Muscle layer of colon (tissue), 2 donors: ENCODE measurements at regions not wholly inside any gene's neighbourhood (a gene's known extent, or its start where the extent isn't known, plus 50 kb on each side); places are given as distances from the start of the nearest gene placed in this dataset.

ENCODE experiments used
- H3K27ac ChIP-seq: one replicate; pipeline ENCODE4 v1.7.0; 2013; ENCODE audit warnings: low read depth, mild to moderate bottlenecking, low read length, moderate library complexity
- H3K27me3 ChIP-seq, 2 donors: one replicate each; pipeline ENCODE4 v1.7.0; 2013; ENCODE audit warnings: low read length in 2 of 2, mild to moderate bottlenecking in 2 of 2; ENCODE audit not compliant: insufficient read depth in 2 of 2, control insufficient read depth in 1 of 2
- H3K36me3 ChIP-seq: one replicate; pipeline ENCODE4 v1.7.0; 2013; ENCODE audit warnings: mild to moderate bottlenecking, low read length; ENCODE audit not compliant: insufficient read depth
- H3K4me1 ChIP-seq: one replicate; pipeline ENCODE4 v1.7.0; 2013; ENCODE audit warnings: mild to moderate bottlenecking, low read length; ENCODE audit not compliant: insufficient read depth
- H3K4me3 ChIP-seq, 2 donors: one replicate each; pipeline ENCODE4 v1.7.0; 2013; ENCODE audit warnings: low read length in 2 of 2, low read depth in 1 of 2, mild to moderate bottlenecking in 1 of 2, moderate library complexity in 1 of 2
- H3K9ac ChIP-seq: one replicate; pipeline ENCODE4 v1.7.0; 2013; ENCODE audit warnings: low read length
- H3K9me3 ChIP-seq: one replicate; pipeline ENCODE4 v1.7.0; 2013; ENCODE audit warnings: mild to moderate bottlenecking, low read length
- donor health status: abdominal sarcoma.
- donor health status: Adenocarcinoma of cecum.

GRCh38 chr2:6652251-6652650 is 213.5 kb downstream of the CMPK2 start:
- no peak overlapping the region for H3K4me3 ChIP-seq
- peaks cover 4% of the 10 kb centered on the region for H3K4me1 ChIP-seq
- H3K36me3 ChIP-seq = no peaks in the 10 kb centered on the region
- H3K27ac ChIP-seq = no peak overlapping the region
- no peaks in the 10 kb centered on the region for H3K9me3 ChIP-seq
- no peak overlapping the region for H3K9ac ChIP-seq
- no peaks in the 10 kb centered on the region for H3K27me3 ChIP-seq

DNA sequence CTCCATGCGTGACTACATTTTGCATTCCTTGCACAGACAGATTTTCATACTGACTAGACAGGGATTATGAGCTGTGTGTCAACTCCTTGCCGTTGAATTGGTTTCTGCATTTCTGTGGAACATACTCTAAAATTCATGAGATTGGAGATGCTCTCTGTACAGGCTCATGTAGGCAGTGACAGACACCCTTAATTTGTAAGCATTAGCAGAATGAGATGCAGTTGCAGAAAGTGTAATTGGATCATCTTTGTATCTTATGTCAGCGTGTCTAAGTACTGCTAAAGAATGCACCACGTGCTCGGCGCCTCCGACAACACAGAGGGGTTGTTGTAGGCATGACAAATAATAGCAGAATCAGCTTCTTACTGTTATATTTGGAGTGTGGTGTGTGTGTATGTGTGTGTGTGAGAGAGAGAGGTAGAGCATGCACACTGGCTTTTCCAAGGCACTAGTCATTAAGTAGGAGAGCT is 212.4 kb downstream of the CMPK2 start:
- Histone ChIP-seq H3K27me3 (no peaks in the 10 kb centered on the region), H3K9me3 (no peaks in the 10 kb centered on the region), H3K4me1 (no peaks in the 10 kb centered on the region), H3K36me3 (no peaks in the 10 kb centered on the region), H3K9ac (no peak overlapping the region), H3K27ac (no peak overlapping the region), H3K4me3 (no peak overlapping the region)

- Histone ChIP-seq H3K4me1 (no peaks in the 10 kb centered on the region), H3K27me3 (no peaks in the 10 kb centered on the region), H3K4me3 (no peak overlapping the region), H3K27ac (no peak overlapping the region), H3K9ac (no peak overlapping the region), H3K36me3 (no peaks in the 10 kb centered on the region), H3K9me3 (no peaks in the 10 kb centered on the region)
Measured at GRCh38 chr2:6654279-6654678, 211.4 kb downstream of the CMPK2 start.

GRCh38 chr2:6656633-6657032 is 209.1 kb downstream of the CMPK2 start:
- H3K4me1 ChIP-seq = no peaks in the 10 kb centered on the region
- no peaks in the 10 kb centered on the region for H3K9me3 ChIP-seq
- no peak overlapping the region for H3K27ac ChIP-seq
- H3K4me3 ChIP-seq = no peak overlapping the region
- H3K9ac ChIP-seq = no peak overlapping the region
- no peaks in the 10 kb centered on the region for H3K36me3 ChIP-seq
- H3K27me3 ChIP-seq = no peaks in the 10 kb centered on the region

DNA sequence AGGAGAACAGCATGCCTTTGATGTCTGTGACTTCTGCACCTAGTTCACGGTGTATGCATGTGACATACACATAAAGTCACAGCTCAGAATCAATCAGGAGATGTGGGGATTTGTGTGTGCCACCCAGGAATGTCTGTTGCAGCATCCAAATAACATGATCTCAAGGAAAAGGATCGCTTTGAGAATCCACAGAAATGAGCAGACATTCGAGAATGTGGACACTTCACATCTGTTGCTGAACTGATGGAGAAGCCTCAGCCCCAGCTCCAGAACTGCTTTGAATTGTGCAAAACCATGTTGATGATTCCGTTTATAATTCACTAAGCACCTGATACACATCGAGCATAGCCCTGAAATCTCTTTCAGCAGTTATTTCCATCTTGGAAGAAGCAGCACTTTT is 208.6 kb downstream of the CMPK2 start:
- Histone ChIP-seq H3K9me3 (no peaks in the 10 kb centered on the region), H3K27me3 (no peaks in the 10 kb centered on the region), H3K4me3 (no peak overlapping the region), H3K4me1 (no peaks in the 10 kb centered on the region), H3K9ac (no peak overlapping the region), H3K27ac (no peak overlapping the region), H3K36me3 (no peaks in the 10 kb centered on the region)

DNA sequence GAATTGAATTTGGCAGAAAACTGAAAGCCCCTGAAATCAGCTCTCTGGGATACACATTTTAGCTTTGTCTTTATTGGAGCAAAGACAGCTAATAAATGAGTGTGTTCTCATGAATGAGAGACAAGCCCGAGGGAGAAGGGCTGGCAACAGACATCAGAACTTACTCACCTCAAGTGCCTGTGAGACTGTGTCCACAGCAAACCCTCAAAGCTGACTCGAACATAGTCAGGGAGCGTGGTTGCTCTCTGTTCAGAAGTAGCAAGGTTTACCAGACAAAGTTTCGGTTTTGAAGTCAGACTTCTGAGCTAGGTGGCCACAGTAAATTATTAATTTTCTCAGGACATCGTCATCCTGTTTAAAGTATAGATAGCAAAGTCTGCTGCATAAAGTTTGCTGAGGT is 207.9 kb downstream of the CMPK2 start:
- Histone ChIP-seq H3K27me3 (no peaks in the 10 kb centered on the region), H3K9me3 (no peaks in the 10 kb centered on the region), H3K4me1 (no peaks in the 10 kb centered on the region), H3K36me3 (no peaks in the 10 kb centered on the region), H3K27ac (no peak overlapping the region), H3K9ac (no peak overlapping the region), H3K4me3 (no peak overlapping the region)

DNA sequence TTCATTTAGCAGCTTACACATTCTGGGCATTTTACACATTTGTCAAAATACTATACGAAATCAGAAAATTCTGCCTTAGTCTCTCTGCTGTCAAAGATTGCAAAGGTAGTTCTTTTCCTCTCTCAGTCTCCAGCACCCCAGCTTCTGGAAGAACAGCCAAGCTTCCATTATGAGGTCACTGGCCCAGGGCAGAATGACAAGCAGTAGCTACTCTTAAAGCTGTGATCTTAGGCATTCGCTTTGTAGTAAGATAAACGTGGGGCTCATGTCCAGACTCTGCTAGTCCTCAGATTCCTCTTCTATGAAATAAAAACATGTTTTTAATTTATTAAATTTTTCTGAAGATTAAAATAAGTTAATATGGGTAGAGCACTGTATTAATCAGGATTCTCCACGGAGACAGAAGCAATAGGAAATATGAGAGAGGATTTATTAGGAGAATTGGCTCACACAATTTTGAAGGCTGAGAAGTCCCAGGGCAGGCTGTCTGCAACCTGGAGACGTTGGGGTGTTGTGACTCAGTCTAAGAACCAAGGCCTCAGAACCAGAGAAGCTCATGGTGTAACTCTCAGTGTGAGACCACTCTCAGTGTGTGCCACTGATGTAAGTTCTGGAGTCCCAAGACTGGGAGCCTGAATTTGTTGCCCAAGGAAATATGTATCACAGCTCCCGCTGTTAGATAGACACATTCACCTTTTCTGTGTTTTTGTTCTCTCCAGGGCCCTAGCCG is 201.2 kb downstream of the CMPK2 start:
- Histone ChIP-seq H3K36me3 (no peaks in the 10 kb centered on the region), H3K27me3 (no peaks in the 10 kb centered on the region), H3K27ac (no peak overlapping the region), H3K4me3 (no peak overlapping the region), H3K9ac (no peak overlapping the region), H3K4me1 (peaks cover 3% of the 10 kb centered on the region), H3K9me3 (no peaks in the 10 kb centered on the region)

DNA sequence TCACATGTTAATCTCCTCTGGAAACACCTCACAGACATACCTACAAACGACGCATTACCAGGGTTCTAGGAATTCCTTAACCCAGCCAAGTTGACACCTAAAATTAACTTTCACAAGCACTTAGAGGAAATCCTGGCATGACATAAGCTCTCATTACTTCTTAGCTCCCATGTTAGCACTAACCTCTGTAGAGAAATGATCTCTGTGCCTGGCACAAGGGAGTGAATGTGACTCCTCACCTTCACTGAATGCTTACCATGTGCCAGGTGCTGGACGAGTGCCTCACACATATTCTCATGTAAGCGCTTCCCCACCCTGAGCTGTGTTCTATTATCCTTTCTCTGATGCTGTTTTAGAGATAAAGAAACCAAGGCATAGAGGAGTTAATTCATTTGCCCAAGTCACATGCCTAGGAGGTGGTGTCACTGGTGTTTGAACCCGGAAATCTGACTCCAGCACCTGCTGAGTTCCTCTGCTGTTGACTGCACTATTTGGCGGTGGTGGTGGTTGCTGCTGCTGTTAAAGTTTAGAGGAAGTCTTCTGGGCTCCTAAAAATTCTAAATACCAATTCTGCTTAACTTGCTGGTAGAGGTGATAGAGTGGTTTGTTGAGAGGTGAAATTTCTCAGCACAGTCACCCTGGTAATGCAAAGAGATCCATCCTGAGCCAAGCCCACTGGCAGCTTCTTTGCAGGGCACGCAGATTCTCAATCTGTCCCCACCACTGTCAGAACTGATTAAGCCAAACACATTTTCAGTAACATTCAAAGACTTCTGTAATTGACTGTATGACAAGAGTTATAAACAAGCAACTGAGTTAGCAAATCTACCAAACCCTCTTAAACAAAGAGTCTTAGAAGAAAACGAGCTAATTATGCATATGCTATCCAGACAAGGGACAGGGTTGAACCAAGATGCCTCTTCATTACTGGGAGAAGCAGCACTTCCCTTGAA is 200.3 kb downstream of the CMPK2 start:
- Histone ChIP-seq H3K27me3 (no peaks in the 10 kb centered on the region), H3K4me3 (no peak overlapping the region), H3K4me1 (peaks cover 3% of the 10 kb centered on the region), H3K36me3 (no peaks in the 10 kb centered on the region), H3K9me3 (no peaks in the 10 kb centered on the region), H3K27ac (no peak overlapping the region), H3K9ac (no peak overlapping the region)

- H3K4me3 ChIP-seq = no peak overlapping the region
- H3K36me3 ChIP-seq = no peaks in the 10 kb centered on the region
- no peak overlapping the region for H3K9ac ChIP-seq
- H3K27me3 ChIP-seq = no peaks in the 10 kb centered on the region
- H3K4me1 ChIP-seq = peaks cover 3% of the 10 kb centered on the region
- H3K27ac ChIP-seq = no peak overlapping the region
- no peaks in the 10 kb centered on the region for H3K9me3 ChIP-seq
Measured at GRCh38 chr2:6667326-6667725, 198.4 kb downstream of the CMPK2 start.

DNA sequence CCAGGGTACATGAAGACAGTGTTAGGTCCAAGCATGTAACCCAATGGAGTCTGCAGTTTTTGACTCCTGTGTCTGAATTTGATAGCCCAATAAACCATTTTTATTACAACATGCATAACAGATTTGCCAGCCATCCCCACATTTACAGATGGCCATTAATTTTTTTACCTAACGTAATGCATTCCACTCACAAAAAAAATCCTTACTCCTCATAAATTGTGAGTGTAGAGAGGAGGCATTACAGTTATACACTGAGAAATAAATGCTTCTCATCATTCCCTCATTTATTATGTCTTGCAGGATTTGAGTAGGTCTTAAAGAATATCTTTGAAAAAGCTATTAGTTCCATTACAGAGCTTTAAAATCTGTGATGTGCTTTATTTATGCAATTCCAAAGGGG is 193.8 kb downstream of the CMPK2 start:
- H3K4me1 ChIP-seq = no peaks in the 10 kb centered on the region
- no peaks in the 10 kb centered on the region for H3K36me3 ChIP-seq
- no peak overlapping the region for H3K27ac ChIP-seq
- H3K9ac ChIP-seq = no peak overlapping the region
- H3K4me3 ChIP-seq = no peak overlapping the region
- no peaks in the 10 kb centered on the region for H3K27me3 ChIP-seq
- no peaks in the 10 kb centered on the region for H3K9me3 ChIP-seq

GRCh38 chr2:6674381-6674780 is 191.3 kb downstream of the CMPK2 start:
- no peak overlapping the region for H3K9ac ChIP-seq
- no peaks in the 10 kb centered on the region for H3K36me3 ChIP-seq
- no peaks in the 10 kb centered on the region for H3K9me3 ChIP-seq
- H3K4me1 ChIP-seq = no peaks in the 10 kb centered on the region
- H3K4me3 ChIP-seq = no peak overlapping the region
- no peak overlapping the region for H3K27ac ChIP-seq
- H3K27me3 ChIP-seq = no peaks in the 10 kb centered on the region
